Natural killer cell (primary cell): ENCODE measurements at regions not wholly inside any gene's neighbourhood (a gene's known extent, or its start where the extent isn't known, plus 50 kb on each side); places are given as distances from the start of the nearest gene placed in this dataset.

ENCODE experiments used
- ATAC-seq, 3 donors: fragments of 150-1000 bp in 2 of 3; fragments of 200-7000 bp in 1 of 3; cut with Tn5 transposase; 1 replicate in 1 of 3; 2 replicates in 2 of 3; pipeline ENCODE4 v1.10.0; 2021; ENCODE audit warnings: mild to moderate bottlenecking in 2 of 3, moderate library complexity in 2 of 3
- DNase-seq, 2 donors: peaks; one replicate each; pipeline versions ENCODE4 v3.0.0 to v3.0.0-alpha.2; 2013 to 2021; ENCODE audit warnings: mixed read lengths in 1 of 2
- H3K27ac ChIP-seq: one replicate; pipeline ENCODE4 v1.5.1; 2013; ENCODE audit warnings: mild to moderate bottlenecking, low read length
- H3K27me3 ChIP-seq: one replicate; pipeline ENCODE4 v1.6.1; 2013; ENCODE audit warnings: low read length; ENCODE audit not compliant: control insufficient read depth, insufficient read depth
- H3K36me3 ChIP-seq: one replicate; pipeline ENCODE4 v1.6.1; 2013; ENCODE audit warnings: low read length; ENCODE audit not compliant: control insufficient read depth, insufficient read depth
- H3K4me1 ChIP-seq: one replicate; pipeline ENCODE4 v1.6.1; 2013; ENCODE audit warnings: low read length; ENCODE audit not compliant: control insufficient read depth, insufficient read depth
- H3K4me3 ChIP-seq: one replicate; pipeline ENCODE4 v1.5.1; 2013; ENCODE audit warnings: low read length
- H3K9me3 ChIP-seq: one replicate; pipeline ENCODE4 v1.6.1; 2013; ENCODE audit warnings: low read length; ENCODE audit not compliant: control insufficient read depth, insufficient read depth
- H3K27ac Mint-ChIP-seq, 2 donors: one replicate each; pipeline ENCODE4 v1.8.0; 2022; ENCODE audit warnings: mild to moderate bottlenecking in 2 of 2, mixed read lengths in 2 of 2, moderate library complexity in 1 of 2
- H3K27me3 Mint-ChIP-seq, 2 donors: one replicate each; pipeline ENCODE4 v1.8.0; 2022; ENCODE audit warnings: low read depth in 2 of 2, mixed read lengths in 2 of 2
- H3K36me3 Mint-ChIP-seq: one replicate; pipeline ENCODE4 v1.8.0; 2022; ENCODE audit warnings: mixed read lengths
- H3K4me1 Mint-ChIP-seq, 2 donors: one replicate each; pipeline ENCODE4 v1.8.0; 2022; ENCODE audit warnings: mixed read lengths in 2 of 2
- H3K4me3 Mint-ChIP-seq: one replicate; pipeline ENCODE4 v1.8.0; 2022; ENCODE audit warnings: mild to moderate bottlenecking, moderate library complexity, mixed read lengths
- H3K9me3 Mint-ChIP-seq, 2 donors: one replicate each; pipeline ENCODE4 v1.8.0; 2022; ENCODE audit warnings: mixed read lengths in 2 of 2
- CTCF ChIP-seq: fragments of 200-600 bp; IDR thresholded peaks from one replicate; pipeline ENCODE4 v1.8.0; 2022; ENCODE audit warnings: antibody characterized with exemption
- WGBS: methylation state at CpG from one replicate; pipeline ENCODE4 v1.1.7; 2013; ENCODE audit warnings: missing lambda C conversion rate; ENCODE audit not compliant: insufficient coverage; 5-methylcytosine and 5-hydroxymethylcytosine counted together
- intact Hi-C: fragments of 100-400 bp; cut with micrococcal nuclease; formaldehyde crosslinking; loops from one replicate; pipeline ENCODE4 v1.14.2; 2022

DNA sequence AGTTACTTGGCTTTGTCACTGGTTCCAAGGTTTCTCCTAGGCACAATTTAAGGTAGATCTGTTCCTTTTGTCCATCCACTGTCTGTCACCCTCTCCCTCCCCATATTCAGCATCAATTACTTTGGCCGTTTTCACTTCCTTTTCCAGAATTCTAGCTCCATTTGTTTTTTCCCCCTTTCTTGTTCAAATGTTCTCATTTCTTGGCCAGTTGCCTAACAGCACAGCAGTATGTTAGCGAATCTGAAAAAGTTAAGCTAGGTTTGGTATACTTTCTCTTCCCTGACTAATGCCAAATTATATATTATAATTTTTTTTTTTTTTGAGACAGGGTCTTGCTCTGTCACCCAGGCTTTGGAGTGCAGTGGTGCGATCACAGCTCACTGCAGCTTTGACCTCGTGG lies 409.1 kb upstream of the TEX13C start:
- Mint-ChIP-seq H3K4me3 (no peak overlapping the region), H3K9me3 (no peaks in the 10 kb centered on the region), H3K27me3 (no peaks in the 10 kb centered on the region), H3K27ac (no peak overlapping the region), H3K36me3 (no peaks in the 10 kb centered on the region), H3K4me1 (no peaks in the 10 kb centered on the region)
- Histone ChIP-seq H3K9me3 (no peaks in the 10 kb centered on the region), H3K36me3 (no peaks in the 10 kb centered on the region), H3K4me3 (no peak overlapping the region), H3K27me3 (no peaks in the 10 kb centered on the region), H3K4me1 (no peaks in the 10 kb centered on the region), H3K27ac (no peak overlapping the region)
- no peak for ATAC-seq
- no peak for TF ChIP-seq CTCF
- no peak for DNase-seq
- intact Hi-C loops, result no loop called here
- WGBS, result 95% methylated on average over 3 of the region's 4 CpGs

DNA sequence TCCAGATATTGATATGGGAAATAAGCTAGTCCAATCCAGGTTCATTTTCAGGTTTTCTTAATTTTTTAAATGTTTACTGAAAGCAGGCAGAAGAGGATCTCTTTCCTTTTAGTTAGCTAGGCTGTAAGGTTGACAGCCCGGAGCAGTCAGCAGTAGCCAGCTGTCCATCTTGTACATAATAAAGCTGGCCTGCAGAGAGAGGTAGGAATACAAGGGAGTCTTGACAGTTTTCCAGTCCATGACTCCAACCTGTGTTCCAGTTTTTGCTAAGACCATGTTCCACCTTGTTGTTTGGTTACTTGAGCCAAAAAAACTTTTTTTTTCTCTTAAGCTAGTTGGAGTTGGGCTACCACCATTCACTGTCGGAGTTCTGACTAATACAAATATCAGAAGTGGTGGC lies 402.7 kb upstream of the TEX13C start:
- H3K36me3 ChIP-seq, result no peaks in the 10 kb centered on the region
- ATAC-seq (no peak), DNase-seq (no peak)
- H3K9me3 ChIP-seq, result no peaks in the 10 kb centered on the region
- H3K4me3 ChIP-seq, result no peak overlapping the region
- Mint-ChIP-seq H3K27me3 (peaks cover 5 to 13% of the 10 kb centered on the region in 2 donors), H3K27ac (no peak overlapping the region), H3K4me3 (no peak overlapping the region), H3K36me3 (no peaks in the 10 kb centered on the region), H3K9me3 (no peaks in the 10 kb centered on the region), H3K4me1 (no peaks in the 10 kb centered on the region)
- WGBS, result 90% methylated on average over 2 of the region's 2 CpGs
- H3K4me1 ChIP-seq, result no peaks in the 10 kb centered on the region
- intact Hi-C loops, result no loop called here
- TF ChIP-seq CTCF, result no peak
- H3K27me3 ChIP-seq, result no peaks in the 10 kb centered on the region
- no peak overlapping the region for H3K27ac ChIP-seq

GRCh38 chrX:124925681-124926080 lies 394.0 kb upstream of the TEX13C start:
- Mint-ChIP-seq H3K27ac (no peak overlapping the region), H3K4me3 (no peak overlapping the region), H3K36me3 (no peaks in the 10 kb centered on the region), H3K27me3 (peaks cover 10 to 33% of the 10 kb centered on the region in 2 donors), H3K9me3 (no peaks in the 10 kb centered on the region), H3K4me1 (peaks cover 0 to 5% of the 10 kb centered on the region in 2 donors)
- no peak overlapping the region for H3K27ac ChIP-seq
- no peaks in the 10 kb centered on the region for H3K36me3 ChIP-seq
- no peaks in the 10 kb centered on the region for H3K27me3 ChIP-seq
- no peaks in the 10 kb centered on the region for H3K9me3 ChIP-seq
- 89% methylated on average over 1 of the region's 1 CpG for WGBS
- no peak for DNase-seq
- no peak for ATAC-seq
- H3K4me1 ChIP-seq, result no peaks in the 10 kb centered on the region
- TF ChIP-seq CTCF, result no peak
- H3K4me3 ChIP-seq, result no peak overlapping the region
- intact Hi-C loops, result no loop called here

- 73% methylated on average over 1 of the region's 3 CpGs for WGBS
- no peak for TF ChIP-seq CTCF
- H3K27me3 ChIP-seq, result no peaks in the 10 kb centered on the region
- H3K27ac ChIP-seq, result no peak overlapping the region
- ATAC-seq (no peak), DNase-seq (no peak)
- H3K9me3 Mint-ChIP-seq, result no peaks in the 10 kb centered on the region
- H3K9me3 ChIP-seq, result no peaks in the 10 kb centered on the region
- H3K27me3 Mint-ChIP-seq, result peaks cover 14 to 33% of the 10 kb centered on the region in 2 donors
- no peak overlapping the region for H3K27ac Mint-ChIP-seq
- no peaks in the 10 kb centered on the region for H3K4me1 Mint-ChIP-seq
- H3K4me1 ChIP-seq, result no peaks in the 10 kb centered on the region
- H3K4me3 ChIP-seq, result no peak overlapping the region
- H3K4me3 Mint-ChIP-seq, result no peak overlapping the region
- intact Hi-C loops, result no loop called here
- no peaks in the 10 kb centered on the region for H3K36me3 ChIP-seq
- H3K36me3 Mint-ChIP-seq, result no peaks in the 10 kb centered on the region
These were observed 388.4 kb upstream of the TEX13C start for GRCh38 chrX:124931241-124931640.
